ENCODE measurements at regions not wholly inside any gene's neighbourhood (a gene's known extent, or its start where the extent isn't known, plus 50 kb on each side); places are given as distances from the start of the nearest gene placed in this dataset.

DNA sequence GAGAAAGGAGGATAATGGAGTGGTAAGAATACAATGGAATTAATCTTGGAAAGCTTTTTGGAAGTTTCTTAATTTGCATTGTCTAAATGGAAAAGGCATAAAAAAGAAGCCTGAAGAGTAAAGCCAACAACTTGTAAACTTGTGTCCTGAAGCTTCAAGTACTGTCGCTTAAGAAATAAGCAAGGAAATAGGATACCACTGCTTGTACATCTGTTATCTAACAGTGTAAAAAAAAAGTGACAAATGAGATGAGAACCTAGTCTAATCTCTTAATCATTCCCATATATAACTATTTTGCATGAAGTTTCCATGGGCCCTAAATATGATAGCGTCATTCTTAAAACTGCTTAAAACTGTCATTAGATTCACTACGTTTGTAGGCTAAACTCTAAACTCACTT, 134.0 kb upstream of the DYRK2 start:
- TF ChIP-seq POLR2AphosphoS5 (IDR thresholded peaks at IDR 0.05; ENCODE audit: borderline replicate concordance, low read depth, low read length), result no peak
- no peak for TF ChIP-seq EZH2 (IDR thresholded peaks at IDR 0.05)

Measured in SK-N-MC (cell line).